ENCODE measurements at regions not wholly inside any gene's neighbourhood (a gene's known extent, or its start where the extent isn't known, plus 50 kb on each side); places are given as distances from the start of the nearest gene placed in this dataset.

GRCh38 chr5:42230839-42231238 is 192.4 kb upstream of the GHR start:
- H4K8ac ChIP-seq (replicated peaks; ENCODE audit: insufficient read length, low read depth, low read length): no peak overlapping the region
- no peaks in the 10 kb centered on the region for H4K20me1 ChIP-seq (ENCODE audit: control insufficient read depth, insufficient read depth, insufficient read length)
- H3K27me3 ChIP-seq (ENCODE audit: insufficient read depth, low read length): no peaks in the 10 kb centered on the region
- H3K23me2 ChIP-seq (ENCODE audit: insufficient read length, low read depth, low read length, poor library complexity, severe bottlenecking): no peaks in the 10 kb centered on the region
- H4K91ac ChIP-seq (ENCODE audit: insufficient read length, low read depth, low read length): no peak overlapping the region
- H3K9me3 ChIP-seq (ENCODE audit: control insufficient read depth, low read depth, low read length): no peaks in the 10 kb centered on the region
- H2BK120ac ChIP-seq (ENCODE audit: low read depth, low read length, poor library complexity, severe bottlenecking): no peak overlapping the region
- no peak overlapping the region for H3K9ac ChIP-seq (ENCODE audit: extremely low read depth, insufficient read length, low read length)
- no CpG with 5 or more reads among the region's 4 CpGs for WGBS (ENCODE audit: extremely low coverage, insufficient read length, low lambda C conversion rate)
- H3K9me3 Mint-ChIP-seq: peaks cover 4 to 12% of the 10 kb centered on the region in 2 experiments; a peak in 3 of 5 replicates
- no peak overlapping the region for H2BK15ac ChIP-seq (ENCODE audit: low read depth, low read length)
- H3K56ac ChIP-seq (ENCODE audit: insufficient read length, low read depth, low read length): no peak overlapping the region
- no peak overlapping the region for H2AFZ ChIP-seq (ENCODE audit: low read length)
- no peaks in the 10 kb centered on the region for H3K4me1 ChIP-seq (ENCODE audit: insufficient read depth, low read length)
- H3K79me1 ChIP-seq (ENCODE audit: insufficient read depth, low read depth, low read length, poor library complexity, severe bottlenecking): no peaks in the 10 kb centered on the region
- H3K4me3 Mint-ChIP-seq: no peak overlapping the region
- H3K4me2 ChIP-seq (ENCODE audit: insufficient read depth, insufficient read length, low read length): no peak overlapping the region
- TF ChIP-seq CTCF (conservative IDR thresholded peaks at IDR 0.05): no peak
- H3K23ac ChIP-seq (ENCODE audit: insufficient read length, low read depth, low read length): no peak overlapping the region
- no peak for DNase-seq
- H2AK5ac ChIP-seq (ENCODE audit: insufficient read length, low read length): no peak overlapping the region
- H3K27ac Mint-ChIP-seq: no peak overlapping the region; a peak in 1 of 7 replicates
- peaks cover 19 to 20% of the 10 kb centered on the region in 2 experiments for H3K4me1 Mint-ChIP-seq
- no peaks in the 10 kb centered on the region; the same call in 1 of the 2 replicates for H3K27me3 Mint-ChIP-seq (ENCODE audit: low read depth)
- H3K36me3 Mint-ChIP-seq (ENCODE audit: insufficient read depth in 1 of 3, low read depth in 3 of 3): peaks cover 0 to 6% (median 6%) of the 10 kb centered on the region in 3 experiments; a peak in 5 of 7 replicates
- H2BK5ac ChIP-seq (ENCODE audit: insufficient read length, low read length): no peak overlapping the region
- H4K5ac ChIP-seq (ENCODE audit: insufficient read length, low read depth, low read length): no peak overlapping the region
- no peak overlapping the region for H2BK20ac ChIP-seq (ENCODE audit: low read depth, low read length, poor library complexity, severe bottlenecking)
- no peak overlapping the region for H2BK12ac ChIP-seq (ENCODE audit: insufficient read length, low read depth, low read length)
- no peak overlapping the region for H3T11ph ChIP-seq (ENCODE audit: low read length)
- no peak overlapping the region for H3K4ac ChIP-seq (ENCODE audit: low read depth, low read length)
- no peak overlapping the region for H3K27ac ChIP-seq (ENCODE audit: insufficient read length, low read depth, low read length)
- no peaks in the 10 kb centered on the region for H3K79me2 ChIP-seq (ENCODE audit: insufficient read depth, low read length)
- H3K14ac ChIP-seq (ENCODE audit: insufficient read depth, low read length): no peak overlapping the region
- H3K18ac ChIP-seq (ENCODE audit: insufficient read length, low read depth, low read length): no peak overlapping the region
